Hepatocyte (in vitro differentiated cells): ENCODE measurements at regions not wholly inside any gene's neighbourhood (a gene's known extent, or its start where the extent isn't known, plus 50 kb on each side); places are given as distances from the start of the nearest gene placed in this dataset.

ENCODE experiments used
- DNase-seq: peaks from one replicate; pipeline ENCODE4 v3.0.0-alpha.2; 2016; ENCODE audit warnings: low spot score
- H2AFZ ChIP-seq: fragments of 200-600 bp; sonication (generic); 2 replicates; pipeline ENCODE4 v1.6.0; 2016; ENCODE audit warnings: antibody characterized with exemption, mild to moderate bottlenecking
- H3K27ac ChIP-seq: fragments of 200-600 bp; sonication (generic); 2 replicates; pipeline ENCODE4 v1.5.1; 2016; ENCODE audit warnings: mild to moderate bottlenecking
- H3K27me3 ChIP-seq: fragments of 200-600 bp; sonication (generic); 2 replicates; pipeline ENCODE4 v1.6.1; 2016
- H3K36me3 ChIP-seq: fragments of 200-600 bp; sonication (generic); replicated peaks from 2 replicates; pipeline ENCODE4 v1.5.1; 2016; ENCODE audit warnings: low read depth; ENCODE audit not compliant: insufficient read depth
- H3K4me1 ChIP-seq: fragments of 200-600 bp; sonication (generic); 2 replicates; pipeline ENCODE4 v1.5.1; 2016; ENCODE audit warnings: mild to moderate bottlenecking, moderate library complexity; ENCODE audit not compliant: insufficient read depth
- H3K4me2 ChIP-seq: fragments of 200-600 bp; sonication (generic); 2 replicates; pipeline ENCODE4 v1.6.0; 2016
- H3K4me3 ChIP-seq: fragments of 200-600 bp; sonication (generic); 2 replicates; pipeline ENCODE4 v1.5.1; 2016; ENCODE audit warnings: mild to moderate bottlenecking
- H3K79me2 ChIP-seq: fragments of 200-600 bp; sonication (generic); 2 replicates; pipeline ENCODE4 v1.6.0; 2017; ENCODE audit warnings: mild to moderate bottlenecking
- H3K9me2 ChIP-seq: fragments of 200-600 bp; sonication (generic); replicated peaks from 2 replicates; pipeline ENCODE4 v1.6.0; 2017; ENCODE audit warnings: mild to moderate bottlenecking; ENCODE audit not compliant: insufficient read depth
- H3K9me3 ChIP-seq: fragments of 200-600 bp; sonication (generic); 2 replicates; pipeline ENCODE4 v1.5.1; 2016; ENCODE audit warnings: low read depth, mild to moderate bottlenecking
- H4K20me1 ChIP-seq: fragments of 200-600 bp; sonication (generic); 2 replicates; pipeline ENCODE4 v1.6.0; 2016; ENCODE audit warnings: mild to moderate bottlenecking; ENCODE audit not compliant: insufficient read depth, poor library complexity, severe bottlenecking
- CTCF ChIP-seq: fragments of 200-600 bp; sonication (generic); IDR thresholded peaks from 2 replicates; pipeline ENCODE4 v1.5.1; 2016; ENCODE audit warnings: antibody characterized with exemption, mild to moderate bottlenecking; ENCODE audit not compliant: poor library complexity
- EZH2 ChIP-seq: fragments of 200-600 bp; sonication (generic); IDR thresholded peaks from 2 replicates; pipeline ENCODE4 v1.6.1; 2016; ENCODE audit warnings: antibody characterized with exemption, mild to moderate bottlenecking, borderline replicate concordance
- EZH2phosphoT487 ChIP-seq: fragments of 200-600 bp; sonication (generic); IDR thresholded peaks from one replicate; pipeline ENCODE4 v1.6.1; 2018; ENCODE audit warnings: antibody characterized with exemption, mild to moderate bottlenecking, low read depth, moderate library complexity; ENCODE audit not compliant: unreplicated experiment, severe bottlenecking
- WGBS: methylation state at CpG from one replicate; pipeline ENCODE4 v1.1.6; 2016; ENCODE audit warnings: low lambda C conversion rate; ENCODE audit errors: missing lambda C conversion rate; 5-methylcytosine and 5-hydroxymethylcytosine counted together

- no peaks in the 10 kb centered on the region for H3K9me3 ChIP-seq
- no peak overlapping the region for H3K27ac ChIP-seq
- no peaks in the 10 kb centered on the region for H3K4me1 ChIP-seq
- TF ChIP-seq EZH2 (no peak), CTCF (no peak), EZH2phosphoT487 (no peak)
- no peaks in the 10 kb centered on the region for H3K27me3 ChIP-seq
- no peaks in the 10 kb centered on the region for H3K36me3 ChIP-seq
- H4K20me1 ChIP-seq = no peaks in the 10 kb centered on the region
- DNase-seq = no peak
- WGBS = 84% methylated on average over 1 of the region's 1 CpG
- no peak overlapping the region for H3K4me3 ChIP-seq
- H2AFZ ChIP-seq = no peak overlapping the region
- no peaks in the 10 kb centered on the region for H3K79me2 ChIP-seq
- H3K4me2 ChIP-seq = no peak overlapping the region
- H3K9me2 ChIP-seq = no peaks in the 10 kb centered on the region
These were observed 344.2 kb upstream of the POM121L12 start for GRCh38 chr7:52691257-52691656.

- Histone ChIP-seq H4K20me1 (no peaks in the 10 kb centered on the region), H3K4me2 (no peak overlapping the region), H3K27ac (no peak overlapping the region), H3K9me2 (no peaks in the 10 kb centered on the region), H3K9me3 (no peaks in the 10 kb centered on the region), H3K27me3 (no peaks in the 10 kb centered on the region), H3K4me1 (no peaks in the 10 kb centered on the region), H2AFZ (no peak overlapping the region), H3K36me3 (no peaks in the 10 kb centered on the region), H3K79me2 (no peaks in the 10 kb centered on the region), H3K4me3 (no peak overlapping the region)
- DNase-seq = no peak
- TF ChIP-seq CTCF (no peak), EZH2phosphoT487 (no peak), EZH2 (no peak)
- 91% methylated on average over 2 of the region's 2 CpGs for WGBS
These were observed 345.5 kb upstream of the POM121L12 start for GRCh38 chr7:52689912-52690311.

GRCh38 chr7:52685333-52685732 lies 350.1 kb upstream of the POM121L12 start:
- 69% methylated on average over 3 of the region's 3 CpGs for WGBS
- H4K20me1 ChIP-seq = no peaks in the 10 kb centered on the region
- H3K4me3 ChIP-seq = no peak overlapping the region
- H2AFZ ChIP-seq = no peak overlapping the region
- H3K4me2 ChIP-seq = no peak overlapping the region
- no peaks in the 10 kb centered on the region for H3K27me3 ChIP-seq
- peaks cover 4% of the 10 kb centered on the region for H3K4me1 ChIP-seq
- DNase-seq = no peak
- no peaks in the 10 kb centered on the region for H3K36me3 ChIP-seq
- no peaks in the 10 kb centered on the region for H3K9me3 ChIP-seq
- TF ChIP-seq EZH2phosphoT487 (no peak), CTCF (no peak), EZH2 (no peak)
- no peaks in the 10 kb centered on the region for H3K9me2 ChIP-seq
- H3K27ac ChIP-seq = no peak overlapping the region
- no peaks in the 10 kb centered on the region for H3K79me2 ChIP-seq

- Histone ChIP-seq H3K27ac (no peak overlapping the region), H3K9me2 (no peaks in the 10 kb centered on the region), H2AFZ (no peak overlapping the region), H3K79me2 (no peaks in the 10 kb centered on the region), H4K20me1 (no peaks in the 10 kb centered on the region), H3K4me1 (peaks cover 4% of the 10 kb centered on the region), H3K27me3 (no peaks in the 10 kb centered on the region), H3K36me3 (no peaks in the 10 kb centered on the region), H3K4me2 (no peak overlapping the region), H3K4me3 (no peak overlapping the region), H3K9me3 (no peaks in the 10 kb centered on the region)
- WGBS = 65% methylated on average over 2 of the region's 2 CpGs
- no peak for DNase-seq
- TF ChIP-seq EZH2 (no peak), CTCF (no peak), EZH2phosphoT487 (no peak)
These were observed 351.0 kb upstream of the POM121L12 start for GRCh38 chr7:52684388-52684787.
